Ishikawa (cell line): ENCODE measurements at regions not wholly inside any gene's neighbourhood (a gene's known extent, or its start where the extent isn't known, plus 50 kb on each side); places are given as distances from the start of the nearest gene placed in this dataset.

Experiments
- CEBPB ChIP-seq: IDR thresholded peaks from 2 replicates; pipeline ENCODE4 v1.6.1; 2012
- CREB1 ChIP-seq: IDR thresholded peaks from 2 replicates; pipeline ENCODE4 v1.6.1; 2012; ENCODE audit warnings: low read depth
- EP300 ChIP-seq: IDR thresholded peaks from 2 replicates; pipeline ENCODE4 v1.6.1; 2012; ENCODE audit warnings: borderline replicate concordance
- FOXM1 ChIP-seq: IDR thresholded peaks from 2 replicates; pipeline ENCODE4 v1.6.1; 2012; ENCODE audit warnings: low read depth, borderline replicate concordance
- NFIC ChIP-seq: IDR thresholded peaks from 2 replicates; pipeline ENCODE4 v1.6.1; 2012
- RAD21 ChIP-seq: IDR thresholded peaks from 2 replicates; pipeline ENCODE4 v1.6.1; 2012; ENCODE audit warnings: low read depth
- YY1 ChIP-seq: IDR thresholded peaks from 2 replicates; pipeline ENCODE4 v1.6.1; 2012; ENCODE audit warnings: low read depth
- TF ChIP-seq, protein P1 (sequence below): IDR thresholded peaks from 2 replicates; pipeline ENCODE4 v1.6.1; 2012
- TF ChIP-seq, protein P2 (sequence below): IDR thresholded peaks from 2 replicates; pipeline ENCODE4 v1.6.1; 2012
- TF ChIP-seq, protein P3 (sequence below): IDR thresholded peaks from 2 replicates; pipeline ENCODE4 v1.6.1; 2012; ENCODE audit warnings: low read depth, mild to moderate bottlenecking

DNA sequence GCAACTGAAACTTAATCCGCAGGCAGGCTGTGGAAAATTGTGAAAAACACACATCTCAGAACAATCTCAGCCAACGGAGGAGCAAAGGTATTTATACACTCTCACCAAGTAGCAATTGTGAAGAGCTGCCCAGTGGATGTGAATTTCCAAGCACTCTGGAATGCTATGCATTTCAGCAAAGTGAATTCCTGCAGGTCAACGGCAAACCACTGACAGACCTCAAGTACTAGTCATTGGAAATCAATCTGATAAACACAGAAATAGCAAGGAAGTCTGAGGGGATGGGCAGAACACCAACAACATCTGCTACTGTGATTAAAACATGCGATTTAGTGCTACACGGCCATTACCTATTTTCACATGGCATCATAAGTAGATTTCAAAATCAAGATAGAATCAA lies 429.1 kb downstream of the HTR1B start:
- TF ChIP-seq, protein P1, sequence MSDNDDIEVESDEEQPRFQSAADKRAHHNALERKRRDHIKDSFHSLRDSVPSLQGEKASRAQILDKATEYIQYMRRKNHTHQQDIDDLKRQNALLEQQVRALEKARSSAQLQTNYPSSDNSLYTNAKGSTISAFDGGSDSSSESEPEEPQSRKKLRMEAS = no peak
- TF ChIP-seq, protein P2, sequence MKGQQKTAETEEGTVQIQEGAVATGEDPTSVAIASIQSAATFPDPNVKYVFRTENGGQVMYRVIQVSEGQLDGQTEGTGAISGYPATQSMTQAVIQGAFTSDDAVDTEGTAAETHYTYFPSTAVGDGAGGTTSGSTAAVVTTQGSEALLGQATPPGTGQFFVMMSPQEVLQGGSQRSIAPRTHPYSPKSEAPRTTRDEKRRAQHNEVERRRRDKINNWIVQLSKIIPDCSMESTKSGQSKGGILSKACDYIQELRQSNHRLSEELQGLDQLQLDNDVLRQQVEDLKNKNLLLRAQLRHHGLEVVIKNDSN = no peak
- TF ChIP-seq EP300 (no peak), YY1 (no peak), CEBPB (no peak), CREB1 (no peak), NFIC (no peak), FOXM1 (no peak), RAD21 (no peak)
- TF ChIP-seq, protein P3, sequence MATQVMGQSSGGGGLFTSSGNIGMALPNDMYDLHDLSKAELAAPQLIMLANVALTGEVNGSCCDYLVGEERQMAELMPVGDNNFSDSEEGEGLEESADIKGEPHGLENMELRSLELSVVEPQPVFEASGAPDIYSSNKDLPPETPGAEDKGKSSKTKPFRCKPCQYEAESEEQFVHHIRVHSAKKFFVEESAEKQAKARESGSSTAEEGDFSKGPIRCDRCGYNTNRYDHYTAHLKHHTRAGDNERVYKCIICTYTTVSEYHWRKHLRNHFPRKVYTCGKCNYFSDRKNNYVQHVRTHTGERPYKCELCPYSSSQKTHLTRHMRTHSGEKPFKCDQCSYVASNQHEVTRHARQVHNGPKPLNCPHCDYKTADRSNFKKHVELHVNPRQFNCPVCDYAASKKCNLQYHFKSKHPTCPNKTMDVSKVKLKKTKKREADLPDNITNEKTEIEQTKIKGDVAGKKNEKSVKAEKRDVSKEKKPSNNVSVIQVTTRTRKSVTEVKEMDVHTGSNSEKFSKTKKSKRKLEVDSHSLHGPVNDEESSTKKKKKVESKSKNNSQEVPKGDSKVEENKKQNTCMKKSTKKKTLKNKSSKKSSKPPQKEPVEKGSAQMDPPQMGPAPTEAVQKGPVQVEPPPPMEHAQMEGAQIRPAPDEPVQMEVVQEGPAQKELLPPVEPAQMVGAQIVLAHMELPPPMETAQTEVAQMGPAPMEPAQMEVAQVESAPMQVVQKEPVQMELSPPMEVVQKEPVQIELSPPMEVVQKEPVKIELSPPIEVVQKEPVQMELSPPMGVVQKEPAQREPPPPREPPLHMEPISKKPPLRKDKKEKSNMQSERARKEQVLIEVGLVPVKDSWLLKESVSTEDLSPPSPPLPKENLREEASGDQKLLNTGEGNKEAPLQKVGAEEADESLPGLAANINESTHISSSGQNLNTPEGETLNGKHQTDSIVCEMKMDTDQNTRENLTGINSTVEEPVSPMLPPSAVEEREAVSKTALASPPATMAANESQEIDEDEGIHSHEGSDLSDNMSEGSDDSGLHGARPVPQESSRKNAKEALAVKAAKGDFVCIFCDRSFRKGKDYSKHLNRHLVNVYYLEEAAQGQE = no peak
